ENCODE measurements at regions not wholly inside any gene's neighbourhood (a gene's known extent, or its start where the extent isn't known, plus 50 kb on each side); places are given as distances from the start of the nearest gene placed in this dataset.
"Not testable (repeated sequence)": the region's sequence is repeated elsewhere in the genome, so short reads cannot be mapped to it uniquely, and the experiment has no call there.

DNA sequence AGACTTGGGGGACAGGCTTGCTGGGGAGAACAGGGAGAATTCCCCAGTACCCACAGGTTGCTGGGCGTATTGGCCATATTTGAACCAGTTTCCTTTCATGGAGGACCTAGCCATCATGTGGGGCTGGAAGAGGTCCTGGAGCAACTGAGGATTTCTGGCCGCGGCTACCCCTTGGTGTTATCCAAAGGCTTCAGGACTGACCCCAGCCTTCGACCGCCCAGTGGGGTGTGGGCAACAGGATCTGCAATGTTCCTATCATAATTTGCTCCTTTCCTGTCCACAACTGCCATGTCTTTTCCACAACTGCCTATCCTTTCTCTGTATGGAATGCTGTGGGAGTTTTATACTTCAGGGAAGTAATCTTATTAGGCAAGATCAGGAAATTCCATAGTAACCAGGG is 1053.6 kb upstream of the SLC39A10 start:
- DNase-seq: no peak

DNA sequence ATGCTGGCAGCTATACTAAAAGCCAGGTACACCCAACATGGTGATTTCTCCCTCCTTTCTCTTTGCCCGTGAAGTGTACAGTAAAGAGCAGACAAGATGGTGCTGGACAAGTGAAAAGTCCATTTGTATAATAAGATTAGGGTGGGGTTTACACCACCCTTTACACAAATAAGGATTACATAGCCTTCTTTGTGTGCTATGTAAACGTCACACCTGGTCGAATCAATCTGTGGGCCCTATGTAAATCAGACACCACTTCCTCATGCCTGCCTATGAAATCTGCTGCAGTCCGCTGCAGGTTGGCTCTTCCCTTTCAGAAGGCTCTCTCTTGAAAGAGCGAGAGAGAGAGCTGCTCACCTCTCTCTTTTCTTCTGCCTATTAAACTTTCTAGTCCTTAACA is 1054.3 kb upstream of the SLC39A10 start:
- no peak for DNase-seq

DNA sequence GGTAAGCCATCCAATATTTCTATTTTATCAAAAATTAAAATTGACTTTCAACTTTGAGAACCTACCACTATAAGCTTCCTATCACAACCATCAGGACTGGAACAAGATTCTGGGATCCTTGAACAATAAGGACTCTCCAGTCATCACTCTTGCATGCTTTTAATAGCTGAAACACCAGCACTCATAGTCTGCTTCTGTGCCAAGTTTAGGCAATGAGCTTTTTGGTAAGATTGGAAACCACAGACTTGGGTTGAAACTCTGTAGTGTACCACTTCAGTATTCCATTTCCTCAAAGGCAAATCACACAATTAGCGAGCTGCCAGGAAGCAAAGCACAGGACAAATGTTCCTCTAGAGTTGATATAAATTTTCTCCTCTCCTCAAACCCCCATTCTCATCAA is 1065.8 kb upstream of the SLC39A10 start:
- no peak for DNase-seq

- DNase-seq: no peak
Observed at GRCh38 chr2:194587739-194588270, 1069.2 kb upstream of the SLC39A10 start.

DNA sequence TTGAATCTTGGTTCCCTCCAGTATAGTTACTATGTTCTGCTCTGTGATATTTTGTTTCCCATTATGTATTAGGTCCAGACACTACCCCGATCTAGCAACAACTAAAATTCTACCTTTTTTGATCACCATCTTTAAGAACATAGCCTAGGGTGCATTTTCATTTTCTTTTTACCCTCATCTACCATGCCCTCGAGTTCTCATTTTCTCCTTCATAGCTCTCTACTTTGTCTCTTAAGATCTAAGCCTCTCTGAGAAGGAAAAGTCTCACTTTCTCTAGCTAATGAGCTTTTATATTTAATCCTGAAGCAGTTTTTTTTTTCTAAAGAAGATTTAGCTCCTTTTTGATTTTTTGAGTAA is 1089.4 kb upstream of the SLC39A10 start:
- DNase-seq: no peak

DNA sequence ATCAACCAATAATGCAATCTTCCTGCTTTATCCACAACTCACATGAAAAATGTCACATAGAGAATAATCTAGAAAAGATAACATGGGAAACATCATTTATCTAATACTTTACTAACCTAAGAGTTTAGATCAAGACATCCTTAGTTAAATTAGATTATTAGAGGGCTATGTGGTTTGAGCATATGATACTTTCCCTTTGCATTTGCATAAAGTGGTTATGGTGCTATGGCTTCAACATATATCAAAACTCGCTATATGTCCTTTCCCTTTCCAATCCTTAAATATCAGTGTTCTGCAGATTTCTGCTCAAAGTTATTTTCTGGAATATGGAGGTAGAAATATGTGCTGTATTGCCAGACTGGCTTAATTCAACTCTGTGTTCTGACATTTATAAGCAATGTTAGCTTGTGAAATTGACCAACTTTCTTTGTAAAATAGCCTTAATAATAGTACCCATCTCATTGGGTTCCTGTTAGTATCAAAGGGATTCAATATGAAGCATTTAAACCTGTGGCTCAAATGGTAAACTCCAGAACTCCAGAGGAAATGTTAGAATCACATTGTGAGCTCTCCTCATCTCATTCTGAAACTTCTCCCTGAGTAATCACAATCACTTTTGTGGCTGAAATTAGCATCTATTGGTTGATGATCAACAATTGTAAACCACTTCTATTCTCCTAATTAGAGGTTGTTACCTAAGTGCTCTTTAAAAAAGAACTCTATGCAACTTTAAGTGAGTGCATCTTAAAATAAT is 1089.9 kb upstream of the SLC39A10 start:
- no peak for DNase-seq

DNA sequence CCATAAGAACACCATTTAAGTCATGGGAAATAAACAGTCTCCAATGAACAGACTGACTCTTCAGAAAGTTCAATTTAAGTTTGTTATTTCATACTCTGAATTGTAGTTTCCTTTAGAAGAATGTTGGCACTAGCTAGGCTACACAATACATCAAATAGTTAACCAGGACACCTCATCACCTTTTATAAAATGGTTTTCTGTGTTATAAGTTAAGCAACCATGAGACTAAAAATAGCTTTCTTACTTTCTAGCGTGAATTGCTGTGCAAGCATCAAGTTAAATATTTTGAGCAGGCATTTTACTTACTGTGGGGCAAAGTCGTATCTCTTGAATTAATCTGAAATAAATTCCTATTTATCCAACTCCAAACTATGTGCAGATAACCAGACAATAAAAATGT is 1092.6 kb upstream of the SLC39A10 start:
- no peak for DNase-seq

DNA sequence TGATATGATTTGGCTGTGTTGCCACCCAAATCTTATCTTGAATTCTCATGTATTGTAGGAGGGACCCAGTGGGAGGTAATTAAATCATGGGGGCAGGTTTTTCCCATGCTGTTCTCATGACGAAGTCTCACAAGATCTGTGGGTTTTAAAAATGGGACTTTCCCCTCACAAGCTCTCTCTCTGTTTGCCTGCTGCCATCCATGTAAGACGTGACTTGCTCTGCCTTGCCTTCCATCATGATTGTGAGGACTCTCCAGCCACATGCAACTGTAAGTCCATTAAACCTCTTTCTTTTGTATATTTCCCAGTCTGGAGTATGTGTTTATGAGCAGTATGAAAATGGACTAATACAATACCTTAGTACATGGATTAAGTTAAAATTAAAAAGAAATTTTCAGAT is 1094.7 kb upstream of the SLC39A10 start:
- DNase-seq: no peak

GRCh38 chr2:194559964-194560363 is 1097.1 kb upstream of the SLC39A10 start:
- no peak for DNase-seq

DNA sequence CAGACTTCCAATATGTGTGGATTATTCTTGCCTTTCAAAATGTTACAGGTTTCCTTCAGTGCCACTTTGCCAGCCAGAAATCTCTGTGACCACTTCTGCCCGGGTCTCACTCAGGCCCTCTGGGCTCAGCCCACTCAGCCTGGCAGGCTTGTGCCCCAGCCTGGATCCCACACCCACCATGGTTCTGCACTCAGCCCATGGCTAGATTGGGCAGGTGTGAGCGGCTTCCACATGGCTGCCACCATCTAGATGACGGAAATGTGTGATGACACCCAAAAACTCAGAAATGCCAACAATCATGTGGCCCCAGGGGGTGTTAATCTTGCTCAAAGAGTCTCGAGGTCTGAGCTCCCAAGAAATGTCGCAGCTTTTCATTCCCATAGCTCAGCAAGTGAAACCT is 1097.5 kb upstream of the SLC39A10 start:
- DNase-seq: no peak

- DNase-seq: no peak
Observed at GRCh38 chr2:194557993-194558392, 1099.0 kb upstream of the SLC39A10 start.

GRCh38 chr2:194556629-194557028 is 1100.4 kb upstream of the SLC39A10 start:
- DNase-seq: no peak

DNA sequence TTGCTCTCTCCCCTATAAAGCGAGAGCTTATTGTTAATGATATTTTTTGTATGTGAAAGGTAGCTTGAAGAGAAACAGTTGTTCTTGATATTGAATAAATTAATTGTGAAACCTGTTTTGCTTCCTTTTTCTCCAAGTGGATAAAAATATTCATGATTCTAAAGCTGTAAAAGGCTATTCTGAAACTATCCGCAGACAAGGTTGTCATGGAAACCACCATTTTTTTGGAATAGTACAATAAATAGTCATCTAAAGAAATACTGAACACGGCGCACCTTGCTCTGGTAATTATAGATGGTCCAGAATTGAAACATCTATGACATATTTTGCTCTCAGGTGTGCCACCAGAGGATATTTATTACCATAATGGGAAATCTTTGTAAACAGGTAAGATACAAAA is 1103.0 kb upstream of the SLC39A10 start:
- no peak for DNase-seq

- DNase-seq: no peak
Observed at GRCh38 chr2:194550702-194551101, 1106.3 kb upstream of the SLC39A10 start.

DNA sequence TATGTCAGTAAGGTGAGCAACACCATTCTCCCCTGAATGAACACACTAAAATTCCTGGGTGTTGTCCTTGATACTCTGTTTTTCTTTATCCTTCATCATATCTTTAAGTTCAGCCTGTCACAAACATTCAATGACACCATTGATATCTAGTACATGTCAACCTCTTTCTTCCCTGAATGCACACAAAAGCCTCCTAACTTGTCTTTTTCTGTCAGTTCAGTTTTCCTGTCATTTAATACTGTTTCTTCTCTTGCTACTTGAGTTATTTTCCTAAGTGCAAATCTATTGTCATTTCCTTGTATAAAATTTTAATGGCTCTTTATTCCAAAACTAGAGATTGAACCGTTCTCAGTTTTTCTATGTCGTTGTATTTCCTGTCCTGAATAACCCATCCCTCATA is 1107.6 kb upstream of the SLC39A10 start:
- no peak for DNase-seq

- no peak for DNase-seq
Observed at GRCh38 chr2:194545978-194546377, 1111.0 kb upstream of the SLC39A10 start.

GRCh38 chr2:194539425-194539824 is 1117.6 kb upstream of the SLC39A10 start:
- DNase-seq: no peak

- DNase-seq: no peak
Observed at GRCh38 chr2:194526121-194526520, 1130.9 kb upstream of the SLC39A10 start.

DNA sequence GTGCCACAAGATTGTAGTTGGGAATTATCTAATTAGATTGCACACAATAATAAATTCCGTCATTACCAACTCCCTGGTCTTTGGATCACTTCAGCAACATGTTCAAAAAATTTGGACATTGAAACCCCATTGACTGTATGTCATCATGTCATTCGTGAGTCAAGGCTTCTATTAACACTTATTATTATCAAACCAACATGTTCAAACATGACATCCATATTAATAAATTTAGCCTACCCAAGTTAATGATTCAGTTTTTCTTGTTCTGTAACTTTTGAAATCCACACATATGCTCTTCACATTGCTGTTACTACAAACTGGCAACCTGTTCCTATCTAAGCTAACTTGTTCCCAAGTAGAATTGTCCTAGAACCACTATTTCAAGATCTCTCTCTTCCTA is 1142.7 kb upstream of the SLC39A10 start:
- no peak for DNase-seq

DNA sequence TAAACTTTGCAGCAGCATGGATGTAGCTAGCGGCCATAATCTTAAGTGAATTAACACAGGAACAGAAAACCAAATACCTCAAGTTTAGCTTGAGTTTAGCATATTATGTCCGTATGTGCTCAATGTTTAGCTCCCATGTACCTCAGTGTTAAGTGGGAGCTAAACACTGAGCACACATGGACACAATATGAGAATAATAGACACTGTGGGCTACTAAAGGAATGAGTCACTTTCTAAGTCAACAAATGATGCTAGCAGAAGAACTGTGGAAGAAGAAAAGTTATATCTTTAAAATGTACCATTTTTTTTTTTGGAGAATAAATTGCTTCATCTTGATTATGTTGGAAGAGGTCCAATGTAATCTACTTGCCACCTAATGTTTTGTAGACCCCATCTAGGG is 1146.0 kb upstream of the SLC39A10 start:
- DNase-seq: not testable (repeated sequence)

- not testable (repeated sequence) for DNase-seq
Observed at GRCh38 chr2:194504876-194505275, 1152.2 kb upstream of the SLC39A10 start.

DNA sequence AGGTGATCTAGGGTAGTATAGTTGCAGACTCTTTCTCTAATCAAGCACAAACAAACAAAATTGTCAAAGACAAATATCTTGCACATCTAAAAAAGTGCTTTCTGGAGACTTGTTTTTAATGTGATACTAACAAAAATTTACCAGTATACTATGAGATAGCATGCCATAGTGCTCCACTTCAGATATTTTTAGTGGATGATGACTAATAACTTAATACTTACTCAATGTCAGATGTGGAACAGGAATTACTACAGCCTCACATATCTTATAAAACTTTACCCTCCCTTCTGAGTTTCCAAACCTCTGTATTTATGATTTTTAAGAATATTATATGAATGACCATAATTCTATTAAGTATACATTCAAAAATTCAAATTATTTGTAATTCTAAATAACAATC is 1162.0 kb upstream of the SLC39A10 start:
- DNase-seq: no peak

- DNase-seq: no peak
Observed at GRCh38 chr2:194494401-194494800, 1162.6 kb upstream of the SLC39A10 start.

DNA sequence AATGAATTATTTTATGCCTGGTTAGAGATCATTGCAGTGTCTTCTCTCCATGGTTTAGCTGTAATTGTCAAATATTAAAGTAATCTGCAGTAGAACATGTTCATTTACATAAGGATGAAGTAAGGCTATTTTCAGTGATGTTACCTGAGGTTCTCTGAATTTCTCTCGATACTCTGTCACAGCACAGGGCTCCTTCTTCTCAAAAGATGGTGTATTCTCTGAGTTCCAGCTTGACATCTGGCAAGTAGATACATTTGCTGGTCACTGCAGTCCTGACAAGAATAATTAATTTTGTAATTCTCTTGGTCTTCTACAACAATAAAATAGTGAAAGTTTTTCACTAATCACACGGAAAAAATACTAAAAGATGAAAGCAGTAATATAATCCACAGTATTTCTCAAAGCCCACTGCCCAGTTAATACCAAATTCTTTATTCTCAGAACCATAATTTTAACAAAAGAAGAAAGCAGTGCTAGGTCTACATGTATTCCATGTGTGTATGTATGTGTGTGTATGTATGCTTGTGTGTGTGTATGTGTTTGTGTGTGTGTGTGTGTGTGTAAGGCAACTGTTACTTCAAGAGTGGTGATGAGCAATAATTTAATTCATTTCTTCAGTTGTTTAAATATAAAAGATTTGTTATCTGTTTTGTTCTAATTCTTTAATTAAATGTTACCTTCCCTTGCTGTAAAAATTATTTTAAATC is 1165.5 kb upstream of the SLC39A10 start:
- no peak for DNase-seq

GRCh38 chr2:194486326-194486725 is 1170.7 kb upstream of the SLC39A10 start:
- no peak for DNase-seq
